HG03575 (cell line): ENCODE measurements at regions not wholly inside any gene's neighbourhood (a gene's known extent, or its start where the extent isn't known, plus 50 kb on each side); places are given as distances from the start of the nearest gene placed in this dataset.

Experiments
- ATAC-seq: cut with Tn5 transposase; IDR thresholded peaks from one replicate; pipeline ENCODE4 v1.9.1; 2021; ENCODE audit not compliant: unreplicated experiment, insufficient number of reproducible peaks, low FRiP score; ENCODE audit errors: extremely low read depth

GRCh38 chr7:118298771-118299170 lies 74.3 kb downstream of the ANKRD7 start:
- no peak for ATAC-seq

- ATAC-seq = no peak
Observed at GRCh38 chr7:118300177-118300576, 75.7 kb downstream of the ANKRD7 start.

- no peak for ATAC-seq
Observed at GRCh38 chr7:118304100-118304499, 79.6 kb downstream of the ANKRD7 start.

GRCh38 chr7:118305671-118306070 lies 81.2 kb downstream of the ANKRD7 start:
- ATAC-seq = no peak

- ATAC-seq = no peak
Observed at GRCh38 chr7:118306771-118307170, 82.3 kb downstream of the ANKRD7 start.

GRCh38 chr7:118311121-118311836 lies 86.8 kb downstream of the ANKRD7 start:
- ATAC-seq = peak; percentile 62

- ATAC-seq = no peak
Observed at GRCh38 chr7:118312051-118312450, 87.5 kb downstream of the ANKRD7 start.

GRCh38 chr7:118312966-118313365 lies 88.5 kb downstream of the ANKRD7 start:
- peak; percentile 44 for ATAC-seq

- no peak for ATAC-seq
Observed at GRCh38 chr7:118324790-118325449, 100.4 kb downstream of the ANKRD7 start.

- no peak for ATAC-seq
Observed at GRCh38 chr7:118325450-118325808, 100.9 kb downstream of the ANKRD7 start.

GRCh38 chr7:118327174-118327573 lies 102.7 kb downstream of the ANKRD7 start:
- ATAC-seq = no peak

GRCh38 chr7:118328505-118329211 lies 104.2 kb downstream of the ANKRD7 start:
- ATAC-seq = no peak

GRCh38 chr7:118330388-118330787 lies 105.9 kb downstream of the ANKRD7 start:
- ATAC-seq = no peak

GRCh38 chr7:118346748-118347147 lies 122.2 kb downstream of the ANKRD7 start:
- no peak for ATAC-seq

GRCh38 chr7:118349604-118350003 lies 125.1 kb downstream of the ANKRD7 start:
- ATAC-seq = no peak

- no peak for ATAC-seq
Observed at GRCh38 chr7:118350260-118350659, 125.8 kb downstream of the ANKRD7 start.

GRCh38 chr7:118352867-118353453 lies 128.5 kb downstream of the ANKRD7 start:
- no peak for ATAC-seq

GRCh38 chr7:118366363-118366762 lies 141.9 kb downstream of the ANKRD7 start:
- ATAC-seq = no peak

- ATAC-seq = no peak
Observed at GRCh38 chr7:118368958-118369357, 144.5 kb downstream of the ANKRD7 start.

- ATAC-seq = no peak
Observed at GRCh38 chr7:118369987-118370386, 145.5 kb downstream of the ANKRD7 start.
